Skin of body (tissue), 1 donor: ENCODE measurements at regions not wholly inside any gene's neighbourhood (a gene's known extent, or its start where the extent isn't known, plus 50 kb on each side); places are given as distances from the start of the nearest gene placed in this dataset.

Source experiments
- DNase-seq: peaks from one replicate; lab custom pipeline; 2025; lab: John Stamatoyannopoulos, UW

DNA sequence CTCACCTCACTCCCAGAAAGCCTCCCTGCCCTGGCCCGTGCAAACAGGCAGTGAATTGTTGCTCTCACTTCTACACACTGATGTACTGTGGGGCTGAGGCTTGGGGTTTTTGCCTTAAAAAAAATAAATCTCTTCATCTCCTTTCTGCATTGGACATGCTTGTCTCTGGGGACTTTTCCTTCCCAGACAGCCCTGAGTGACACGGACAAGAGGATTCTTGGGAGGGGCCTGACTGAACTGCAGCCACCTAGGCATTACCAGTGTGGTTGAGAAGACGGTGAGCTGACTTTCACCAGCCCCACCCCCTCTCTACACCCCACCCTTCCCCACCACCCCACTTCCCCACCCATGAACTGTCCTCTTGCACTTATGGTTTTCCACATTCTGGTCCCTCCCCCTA, 51.6 kb upstream of the PARP11 start:
- DNase-seq: no peak

DNA sequence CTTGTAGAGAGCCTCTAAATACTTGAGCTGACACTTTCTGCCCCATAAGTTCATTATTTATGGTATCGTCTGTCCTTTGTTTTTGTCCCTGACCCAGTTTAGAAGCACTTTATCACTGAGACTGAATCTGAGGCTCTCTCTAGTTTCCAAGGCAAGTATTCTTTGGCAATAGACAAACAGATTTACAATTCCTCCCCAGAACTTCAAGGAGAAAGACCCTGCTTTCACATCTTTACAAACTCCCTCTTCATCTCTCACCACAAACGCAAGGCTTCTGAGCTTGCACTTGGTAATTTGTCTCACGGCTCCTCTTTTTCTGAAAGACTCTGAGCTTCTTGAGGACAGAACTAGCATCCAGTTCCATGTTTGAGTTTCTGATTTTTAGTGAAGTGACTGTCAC, 49.8 kb upstream of the PARP11 start:
- no peak for DNase-seq
